K562 (cell line): ENCODE measurements at regions not wholly inside any gene's neighbourhood (a gene's known extent, or its start where the extent isn't known, plus 50 kb on each side); places are given as distances from the start of the nearest gene placed in this dataset.

Experiments
- ADNP ChIP-seq: fragments of 200-800 bp; sonication (Bioruptor generic); IDR thresholded peaks from 2 replicates; pipeline ENCODE4 v1.6.1; 2016; ENCODE audit warnings: missing genetic modification characterization, missing compliant biosample characterization
- CHD4 ChIP-seq: fragments of 200-600 bp; sonication (generic); IDR thresholded peaks from 3 replicates; pipeline ENCODE4 v1.6.1; 2012; ENCODE audit warnings: low read depth, mild to moderate bottlenecking, mixed read lengths, low read length, inconsistent platforms; ENCODE audit not compliant: insufficient read depth, insufficient replicate concordance, poor library complexity, severe bottlenecking
- FOXM1 ChIP-seq, 2 experiments: fragments of 450-650 bp in 1 of 2; sonication (generic) in 1 of 2; formaldehyde crosslinking in 1 of 2; IDR thresholded peaks; 2 replicates each; pipeline versions ENCODE4 v1.6.1 to v1.9.0; 2017 to 2022; ENCODE audit warnings: low read depth in 2 of 2, mild to moderate bottlenecking in 2 of 2, missing genetic modification reagents in 1 of 2, moderate library complexity in 1 of 2
- MAX ChIP-seq: sonication (generic); formaldehyde crosslinking; IDR thresholded peaks from 2 replicates; pipeline ENCODE4 v1.9.0; 2022; ENCODE audit warnings: mild to moderate bottlenecking, missing genetic modification reagents
- PYGO2 ChIP-seq: fragments of 450-650 bp; IDR thresholded peaks from 2 replicates; pipeline ENCODE4 v1.6.1; 2016; ENCODE audit warnings: mild to moderate bottlenecking, missing genetic modification characterization, moderate library complexity, missing compliant biosample characterization
- SRF ChIP-seq, 2 experiments: fragments of 250-450, 450-650 bp in 1 of 2; sonication (Bioruptor Pico) in 1 of 2; sonication (generic) in 1 of 2; formaldehyde crosslinking; IDR thresholded peaks; 2 replicates each; pipeline versions ENCODE4 v1.5.0 to v1.5.1; 2020 to 2022; ENCODE audit warnings: mild to moderate bottlenecking in 1 of 2, missing genetic modification reagents in 1 of 2
- ZBED1 ChIP-seq: IDR thresholded peaks from 2 replicates; pipeline ENCODE4 v1.6.1; 2014
- ZNF354B ChIP-seq: fragments of 250-450 bp; sonication (Bioruptor Pico); IDR thresholded peaks from 2 replicates; pipeline ENCODE4 v1.4.0; 2020
- ZNF584 ChIP-seq: fragments of 200-800 bp; sonication (Bioruptor generic); IDR thresholded peaks from 2 replicates; pipeline ENCODE4 v1.6.1; 2016; ENCODE audit warnings: low read depth, mild to moderate bottlenecking, missing genetic modification characterization, missing compliant biosample characterization
- TF ChIP-seq, protein P1 (sequence below), 3 experiments: IDR thresholded peaks in 2 of 3; conservative IDR thresholded peaks in 1 of 3; 2 replicates each; pipeline ENCODE4 v1.5.1; 2011 to 2012; ENCODE audit warnings: low read length in 3 of 3, mild to moderate bottlenecking in 3 of 3, control low read depth in 2 of 3, improper control_type of control experiment in 1 of 3, inconsistent platforms in 1 of 3, low read depth in 1 of 3, mixed read lengths in 1 of 3, moderate library complexity in 1 of 3; ENCODE audit not compliant: insufficient read depth in 2 of 3
- TF ChIP-seq, protein P2 (sequence below): fragments of 450-650 bp; conservative IDR thresholded peaks from 2 replicates; pipeline ENCODE4 v1.6.1; 2016; ENCODE audit warnings: missing genetic modification characterization, low read depth, mild to moderate bottlenecking, control low read depth, missing compliant biosample characterization

DNA sequence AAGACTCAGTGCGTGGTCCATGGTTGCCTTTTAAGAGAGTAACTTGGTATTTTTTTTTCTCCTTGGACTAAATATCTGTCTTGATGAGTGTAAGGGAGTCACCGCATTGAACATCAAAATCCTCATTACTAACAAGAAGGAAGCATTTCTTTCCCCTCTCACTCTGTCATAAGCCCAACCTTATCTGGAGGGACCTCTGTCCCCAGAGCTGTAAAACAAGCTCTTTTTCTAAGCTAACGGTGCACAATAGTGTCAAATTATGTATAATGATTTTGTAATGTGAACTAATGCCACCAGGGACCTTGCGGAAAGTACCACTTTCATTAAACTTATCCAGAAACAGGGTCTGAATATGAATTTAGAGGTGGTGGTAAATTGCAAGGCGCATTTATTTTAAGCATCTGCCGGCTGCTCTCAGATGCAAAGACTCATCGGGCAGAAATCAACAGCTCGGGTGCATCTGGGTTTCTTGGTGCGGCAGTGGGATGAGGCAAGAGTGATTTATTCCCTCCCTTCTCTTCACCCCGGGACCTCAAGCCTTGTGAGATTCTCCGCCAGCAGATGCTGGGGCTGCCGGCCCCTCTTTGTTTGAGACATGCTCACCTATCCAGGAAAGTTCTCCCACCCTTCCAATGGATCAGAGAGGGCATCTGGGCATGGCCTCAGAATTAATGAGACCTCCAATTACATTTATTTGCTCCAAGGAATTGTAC, 95.2 kb upstream of the IRX3 start:
- TF ChIP-seq, protein P1, sequence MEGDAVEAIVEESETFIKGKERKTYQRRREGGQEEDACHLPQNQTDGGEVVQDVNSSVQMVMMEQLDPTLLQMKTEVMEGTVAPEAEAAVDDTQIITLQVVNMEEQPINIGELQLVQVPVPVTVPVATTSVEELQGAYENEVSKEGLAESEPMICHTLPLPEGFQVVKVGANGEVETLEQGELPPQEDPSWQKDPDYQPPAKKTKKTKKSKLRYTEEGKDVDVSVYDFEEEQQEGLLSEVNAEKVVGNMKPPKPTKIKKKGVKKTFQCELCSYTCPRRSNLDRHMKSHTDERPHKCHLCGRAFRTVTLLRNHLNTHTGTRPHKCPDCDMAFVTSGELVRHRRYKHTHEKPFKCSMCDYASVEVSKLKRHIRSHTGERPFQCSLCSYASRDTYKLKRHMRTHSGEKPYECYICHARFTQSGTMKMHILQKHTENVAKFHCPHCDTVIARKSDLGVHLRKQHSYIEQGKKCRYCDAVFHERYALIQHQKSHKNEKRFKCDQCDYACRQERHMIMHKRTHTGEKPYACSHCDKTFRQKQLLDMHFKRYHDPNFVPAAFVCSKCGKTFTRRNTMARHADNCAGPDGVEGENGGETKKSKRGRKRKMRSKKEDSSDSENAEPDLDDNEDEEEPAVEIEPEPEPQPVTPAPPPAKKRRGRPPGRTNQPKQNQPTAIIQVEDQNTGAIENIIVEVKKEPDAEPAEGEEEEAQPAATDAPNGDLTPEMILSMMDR (IDR thresholded peaks at IDR 0.05 in 2 of 3, conservative IDR thresholded peaks at IDR 0.05 in 1 of 3; ENCODE audit: insufficient read depth in 2 of 3, low read depth in 1 of 3, low read length in 3 of 3) = no peak
- no peak for TF ChIP-seq CHD4
- TF ChIP-seq MAX (CRISPR knock-in tag) = no peak
- TF ChIP-seq ADNP (tag) = no peak
- TF ChIP-seq FOXM1 (IDR thresholded peaks at IDR 0.05; ENCODE audit: low read depth) = no peak
- TF ChIP-seq FOXM1 (CRISPR knock-in tag; IDR thresholded peaks at IDR 0.05; ENCODE audit: low read depth) = no peak
- TF ChIP-seq SRF (CRISPR knock-in tag; IDR thresholded peaks at IDR 0.05) = no peak
- no peak for TF ChIP-seq PYGO2 (tag)
- TF ChIP-seq ZBED1 = no peak
- TF ChIP-seq, protein P2, sequence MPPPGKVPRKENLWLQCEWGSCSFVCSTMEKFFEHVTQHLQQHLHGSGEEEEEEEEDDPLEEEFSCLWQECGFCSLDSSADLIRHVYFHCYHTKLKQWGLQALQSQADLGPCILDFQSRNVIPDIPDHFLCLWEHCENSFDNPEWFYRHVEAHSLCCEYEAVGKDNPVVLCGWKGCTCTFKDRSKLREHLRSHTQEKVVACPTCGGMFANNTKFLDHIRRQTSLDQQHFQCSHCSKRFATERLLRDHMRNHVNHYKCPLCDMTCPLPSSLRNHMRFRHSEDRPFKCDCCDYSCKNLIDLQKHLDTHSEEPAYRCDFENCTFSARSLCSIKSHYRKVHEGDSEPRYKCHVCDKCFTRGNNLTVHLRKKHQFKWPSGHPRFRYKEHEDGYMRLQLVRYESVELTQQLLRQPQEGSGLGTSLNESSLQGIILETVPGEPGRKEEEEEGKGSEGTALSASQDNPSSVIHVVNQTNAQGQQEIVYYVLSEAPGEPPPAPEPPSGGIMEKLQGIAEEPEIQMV (tag) = no peak
- TF ChIP-seq ZNF584 (CRISPR knock-in tag) = no peak
- TF ChIP-seq ZNF354B (CRISPR knock-in tag) = no peak
